HG03442 (cell line): ENCODE measurements at regions not wholly inside any gene's neighbourhood (a gene's known extent, or its start where the extent isn't known, plus 50 kb on each side); places are given as distances from the start of the nearest gene placed in this dataset.

Source experiments
- ATAC-seq: cut with Tn5 transposase; IDR thresholded peaks from one replicate; pipeline ENCODE4 v1.9.1; 2021; ENCODE audit warnings: mild to moderate bottlenecking, moderate library complexity; ENCODE audit not compliant: unreplicated experiment

DNA sequence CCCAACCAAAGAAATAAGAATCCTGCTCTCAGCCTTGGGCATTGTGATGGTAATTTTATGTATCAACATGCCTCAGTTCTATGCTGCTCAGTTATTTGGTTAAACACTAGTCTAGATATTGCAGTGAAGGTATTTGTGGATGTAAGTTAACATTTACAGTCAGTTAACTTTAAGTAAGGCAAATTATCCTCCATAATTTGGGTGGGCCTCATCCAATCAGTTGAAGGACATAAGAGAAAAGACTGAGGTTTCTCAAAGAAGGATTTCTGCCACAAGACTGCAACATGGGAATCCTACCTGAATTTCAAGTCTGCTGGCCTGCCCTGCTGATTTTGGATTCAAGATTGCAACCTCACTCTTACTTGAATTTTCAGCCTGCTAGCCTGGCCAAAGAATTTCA, 975.5 kb upstream of the ACVR2A start:
- no peak for ATAC-seq

GRCh38 chr2:146868051-146868450, 976.8 kb upstream of the ACVR2A start:
- ATAC-seq: no peak

GRCh38 chr2:146867477-146867986, 977.3 kb upstream of the ACVR2A start:
- no peak for ATAC-seq

DNA sequence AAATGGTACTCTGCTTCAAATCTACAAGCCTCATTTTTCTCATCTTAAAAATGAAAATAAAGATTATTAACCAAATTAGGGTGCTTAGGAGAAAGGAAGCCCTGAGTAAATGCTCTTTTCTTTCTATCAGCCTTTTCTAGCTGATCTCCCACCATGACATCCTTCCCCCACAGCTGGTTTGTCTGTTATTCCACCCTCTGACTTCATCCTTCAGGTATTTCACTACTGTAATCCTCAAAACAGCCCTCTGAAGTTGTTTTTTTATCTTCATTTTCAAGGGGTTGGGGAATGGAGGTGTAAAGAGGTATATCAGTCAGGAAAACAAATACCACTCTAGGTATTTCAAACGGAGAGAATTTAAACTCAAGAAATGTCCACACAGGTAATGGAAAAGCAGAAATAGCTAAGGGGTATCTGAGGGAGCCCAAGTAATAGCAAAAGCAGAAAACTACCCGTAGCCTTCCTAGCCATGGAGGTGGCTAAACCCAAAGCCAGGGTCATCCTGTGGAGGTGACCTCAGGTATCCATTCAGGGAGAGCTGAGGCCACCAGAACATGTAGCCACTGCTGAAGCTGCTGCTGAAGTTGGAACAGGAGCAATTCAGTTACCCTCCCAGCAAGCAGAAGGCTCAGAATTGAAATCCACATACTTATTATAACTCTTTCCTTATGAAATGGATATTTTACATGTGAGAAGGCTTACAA, 990.9 kb upstream of the ACVR2A start:
- ATAC-seq: no peak

GRCh38 chr2:146852661-146853060, 992.2 kb upstream of the ACVR2A start:
- no peak for ATAC-seq

DNA sequence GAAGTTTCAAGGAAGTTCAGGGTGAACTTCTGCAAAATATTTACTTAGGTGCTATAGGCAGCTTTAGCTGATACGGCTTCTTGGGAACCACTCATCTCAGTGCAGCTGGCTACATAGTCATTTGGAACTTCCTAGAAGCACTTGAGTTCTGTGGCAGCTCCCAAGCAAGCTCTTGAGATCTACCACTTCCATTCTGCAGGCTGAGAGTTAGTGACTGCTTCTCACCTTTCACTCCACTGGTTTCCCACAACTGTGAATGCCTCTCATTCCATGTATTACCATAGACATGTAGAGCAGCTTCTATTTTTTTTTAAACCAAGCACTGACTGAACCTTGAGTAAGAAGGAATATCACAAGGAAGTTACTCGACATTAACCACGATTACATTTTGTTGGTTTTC, 994.1 kb upstream of the ACVR2A start:
- ATAC-seq: no peak

DNA sequence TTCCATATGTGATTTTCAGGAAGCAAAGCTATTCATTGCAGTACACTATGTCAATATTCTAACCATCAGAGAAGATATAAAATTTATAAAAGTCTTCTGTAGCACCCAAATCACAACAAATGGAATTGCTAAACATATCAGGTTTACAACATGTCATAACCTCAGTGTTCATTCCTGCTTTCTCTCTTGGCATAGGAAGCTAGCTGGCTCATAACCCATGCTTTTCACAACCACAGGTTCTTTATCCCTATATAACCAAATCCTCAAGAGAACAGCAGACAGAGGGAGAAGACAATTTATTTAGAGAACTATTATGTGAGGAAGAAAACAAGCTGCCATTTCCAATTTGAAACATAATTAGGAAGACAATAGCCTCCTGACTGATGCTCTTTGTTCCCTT, 997.0 kb upstream of the ACVR2A start:
- no peak for ATAC-seq

DNA sequence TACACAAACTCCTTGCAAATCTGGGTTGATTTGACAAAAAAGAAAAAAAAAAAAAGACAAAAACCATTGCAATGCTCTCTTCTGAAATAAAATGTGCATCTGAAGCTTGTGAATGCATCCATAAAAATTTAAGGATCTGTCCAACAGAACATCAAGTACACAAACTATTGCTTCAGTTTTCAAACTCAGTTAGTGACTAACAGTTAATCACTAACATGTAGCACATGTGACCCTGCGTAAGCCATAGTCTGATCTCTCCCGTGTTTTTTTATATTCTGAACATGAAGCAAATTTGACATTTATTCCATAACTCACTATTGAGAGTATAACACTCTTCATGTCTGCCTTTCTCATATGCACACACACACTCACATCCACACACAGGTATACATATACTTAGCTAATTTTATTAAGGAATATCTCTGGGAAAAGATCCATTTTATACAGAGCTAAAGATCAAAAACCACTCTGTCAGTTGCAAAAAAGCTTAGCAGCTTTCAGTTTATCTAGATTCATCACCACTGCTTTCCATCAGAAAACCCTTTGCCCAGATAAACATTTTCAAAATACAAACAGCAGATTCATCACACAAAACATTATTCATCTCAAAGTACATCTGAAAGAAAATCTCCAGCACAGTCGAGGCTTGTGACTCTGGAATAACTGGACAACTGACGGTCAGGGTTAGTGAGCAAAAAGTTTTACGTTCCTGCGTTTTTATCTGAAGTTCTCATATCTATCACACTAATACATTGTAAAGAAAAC, 1000.4 kb upstream of the ACVR2A start:
- ATAC-seq: no peak

GRCh38 chr2:146837857-146838256, 1007.0 kb upstream of the ACVR2A start:
- no peak for ATAC-seq

DNA sequence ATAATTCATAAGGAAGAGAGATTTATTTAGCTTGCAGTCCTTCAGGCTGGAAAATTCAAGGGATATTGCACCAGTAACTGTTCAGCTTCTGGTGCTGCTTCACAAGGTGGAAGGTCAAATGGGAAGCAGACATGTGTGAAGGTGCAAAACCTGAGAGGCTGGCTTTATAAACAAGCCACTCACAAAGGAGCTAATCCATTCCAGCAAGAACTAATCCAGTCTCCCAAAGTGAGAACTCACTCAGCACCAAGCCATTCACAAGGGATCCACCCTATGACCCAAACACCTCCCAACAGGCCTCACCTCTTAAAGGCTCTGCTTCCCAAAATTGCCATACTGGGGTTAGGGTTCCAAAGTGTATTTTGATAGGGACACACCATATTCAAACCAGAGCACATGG, 1018.4 kb upstream of the ACVR2A start:
- no peak for ATAC-seq

GRCh38 chr2:146821836-146822316, 1023.0 kb upstream of the ACVR2A start:
- ATAC-seq: no peak

DNA sequence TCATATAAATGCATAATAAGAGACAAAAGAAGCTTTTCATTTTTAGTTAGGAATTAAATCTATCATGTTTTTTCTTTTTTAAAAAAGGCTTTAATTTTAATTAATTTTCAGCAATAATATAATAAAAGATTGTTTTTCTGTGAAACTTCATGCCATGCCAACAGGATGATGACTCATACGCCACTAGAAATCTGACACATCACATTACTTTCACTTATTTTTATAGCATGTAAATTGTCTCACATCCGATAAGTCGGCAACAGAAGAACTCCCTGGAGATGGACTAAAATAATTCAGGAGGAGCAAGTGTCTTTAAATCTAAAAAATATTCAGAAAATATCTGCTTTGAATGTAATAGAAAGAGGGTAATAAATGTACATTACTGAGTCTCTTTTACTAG, 1024.2 kb upstream of the ACVR2A start:
- ATAC-seq: no peak

GRCh38 chr2:146818122-146818521, 1026.7 kb upstream of the ACVR2A start:
- no peak for ATAC-seq

DNA sequence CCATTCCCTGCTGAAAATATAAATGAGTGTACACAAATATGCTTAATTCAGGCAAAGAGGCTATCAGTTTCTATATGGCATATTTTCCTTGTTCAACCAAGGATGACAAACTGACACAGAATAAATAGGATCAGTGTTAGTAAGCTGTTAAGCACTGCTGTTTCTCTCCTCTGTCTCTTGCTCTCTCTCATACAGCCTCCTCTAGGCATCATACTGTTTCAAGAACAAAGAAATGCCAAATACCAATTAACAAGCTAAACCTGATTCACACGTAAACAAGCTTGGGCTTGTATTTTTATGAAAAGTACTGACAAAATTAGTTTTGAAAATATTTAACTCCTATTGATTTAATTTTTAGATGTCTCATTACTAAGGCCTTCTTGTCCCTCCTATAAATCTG, 1027.2 kb upstream of the ACVR2A start:
- no peak for ATAC-seq

GRCh38 chr2:146814971-146815370, 1029.9 kb upstream of the ACVR2A start:
- ATAC-seq: no peak

DNA sequence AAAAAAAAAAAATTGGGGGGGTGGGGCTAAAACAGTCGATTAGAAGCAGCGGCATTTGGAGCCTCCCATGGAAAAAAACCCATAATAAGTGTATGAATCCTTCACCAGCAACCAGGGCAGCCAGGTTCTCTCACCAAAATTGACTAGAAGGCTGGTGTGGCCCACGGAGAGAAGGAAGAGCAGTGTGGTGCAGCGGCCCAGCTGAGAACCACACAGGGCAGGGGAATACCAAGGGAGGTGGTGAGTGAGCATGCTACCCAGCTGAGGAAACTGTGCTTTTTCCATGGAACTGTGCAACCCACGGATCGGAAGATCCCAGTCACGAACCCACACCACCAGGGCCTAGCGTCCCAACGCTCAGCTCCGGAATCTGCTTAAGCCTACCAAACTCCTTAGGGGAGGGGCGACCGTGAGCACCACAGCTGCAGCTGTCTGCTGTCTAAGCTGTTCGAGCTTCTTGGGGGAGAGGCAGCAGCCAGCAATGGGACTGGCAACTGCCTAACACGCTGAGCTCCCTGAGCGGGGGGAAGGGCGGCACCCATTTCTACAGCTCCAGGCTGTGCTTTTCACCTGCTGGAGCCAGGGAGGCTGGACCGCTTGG, 1037.2 kb upstream of the ACVR2A start:
- ATAC-seq: no peak

DNA sequence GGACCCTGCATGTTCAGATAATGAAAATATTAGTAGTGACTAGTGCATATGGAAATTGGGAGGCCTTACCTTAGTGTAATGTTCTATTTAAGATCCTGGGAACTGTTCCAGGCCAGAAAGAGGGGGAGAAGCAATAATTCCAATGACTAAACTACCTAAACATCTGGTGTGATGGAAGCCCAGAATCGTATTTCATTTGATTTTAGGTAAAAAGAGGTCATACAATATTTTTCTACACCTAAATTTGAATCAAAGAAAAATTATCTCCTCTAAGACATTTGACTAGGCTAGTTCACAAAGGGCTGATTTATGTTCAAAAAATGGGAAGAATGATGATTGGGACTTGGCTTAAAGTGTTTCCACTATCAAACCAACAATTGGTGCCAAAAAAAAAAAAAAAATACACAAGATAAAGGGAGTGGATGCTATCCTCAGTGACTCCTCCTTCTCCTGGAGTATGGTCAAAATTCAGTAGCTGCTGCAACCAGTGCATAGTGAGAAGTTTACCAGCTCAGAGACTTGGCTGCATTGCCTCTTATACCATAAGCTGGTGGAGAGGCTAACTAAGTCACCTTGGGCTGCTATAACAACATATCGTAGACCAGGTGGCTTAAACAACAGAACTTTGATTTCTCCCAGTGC, 1038.3 kb upstream of the ACVR2A start:
- ATAC-seq: no peak

GRCh38 chr2:146804288-146804687, 1040.5 kb upstream of the ACVR2A start:
- ATAC-seq: no peak

DNA sequence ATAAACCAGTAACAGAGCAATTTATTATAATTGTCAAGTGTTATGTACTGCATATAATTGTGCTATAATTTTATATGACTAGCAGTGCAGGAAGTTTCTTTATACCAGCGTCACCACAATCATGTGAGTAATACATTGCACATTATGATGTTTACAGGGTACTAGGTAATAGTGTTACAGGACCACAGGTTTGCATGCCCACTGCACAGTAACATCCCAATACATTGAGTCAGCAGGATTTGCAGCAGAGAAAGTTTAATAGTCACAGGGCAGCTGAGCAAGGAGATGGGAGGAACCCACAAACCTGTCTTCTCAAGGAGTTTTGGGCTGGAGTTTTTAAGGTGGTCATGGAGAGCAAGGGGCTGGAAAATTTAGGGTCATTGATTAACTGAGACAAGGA, 1042.9 kb upstream of the ACVR2A start:
- no peak for ATAC-seq

DNA sequence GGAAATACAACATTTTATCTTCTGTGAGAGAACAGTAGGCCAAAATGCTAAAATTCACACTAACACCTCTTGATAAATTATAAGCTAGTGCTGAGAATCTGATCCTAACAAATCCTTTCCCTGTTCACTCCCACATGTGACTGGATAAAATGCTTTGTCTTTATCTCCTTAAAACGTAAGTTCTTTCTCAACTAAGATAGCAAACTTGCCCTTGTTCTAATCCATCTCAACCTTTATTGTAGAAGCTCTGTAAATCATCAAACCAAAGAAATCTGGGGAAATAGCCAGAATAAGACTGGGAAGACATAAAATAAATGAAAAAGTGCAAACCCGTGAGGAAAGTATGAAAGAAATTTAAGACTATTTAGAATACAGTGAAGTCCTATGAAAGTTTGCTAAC, 1058.4 kb upstream of the ACVR2A start:
- ATAC-seq: no peak

- ATAC-seq: no peak
These were observed 1059.7 kb upstream of the ACVR2A start for GRCh38 chr2:146785101-146785500.
